DOHH2 (cell line): ENCODE measurements at regions not wholly inside any gene's neighbourhood (a gene's known extent, or its start where the extent isn't known, plus 50 kb on each side); places are given as distances from the start of the nearest gene placed in this dataset.

Experiments
- EZH2phosphoT487 ChIP-seq: fragments of 200-600 bp; sonication (generic); IDR thresholded peaks from 2 replicates; pipeline ENCODE4 v1.6.1; 2017; ENCODE audit warnings: borderline replicate concordance, mild to moderate bottlenecking, antibody characterized with exemption, low read length, moderate library complexity, mixed read lengths
- TF ChIP-seq, protein P1 (sequence below): fragments of 200-600 bp; sonication (generic); IDR thresholded peaks from one replicate; pipeline ENCODE4 v1.5.1; 2014; ENCODE audit warnings: antibody characterized with exemption, mild to moderate bottlenecking, low read depth, low read length; ENCODE audit not compliant: poor library complexity, severe bottlenecking

DNA sequence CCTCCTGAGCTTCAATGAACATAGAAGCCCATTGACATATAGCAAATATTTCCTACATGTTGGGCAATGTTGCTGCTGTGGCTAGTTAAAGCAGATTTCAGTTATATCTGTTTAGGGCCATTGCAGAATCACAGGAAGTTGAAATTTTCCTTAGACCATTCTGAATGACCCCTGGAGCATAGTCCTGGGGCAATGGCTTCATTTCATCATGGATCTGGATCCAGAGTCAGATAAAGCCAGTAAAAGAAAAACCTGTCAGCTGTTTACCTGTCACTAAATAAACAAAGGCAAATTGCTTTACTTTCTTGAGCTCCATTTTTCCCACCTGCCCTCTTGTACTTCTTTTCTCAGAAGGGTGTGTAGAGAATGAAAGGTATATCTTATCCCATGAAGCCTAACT lies 494.0 kb upstream of the MAP3K7 start:
- TF ChIP-seq, protein P1, sequence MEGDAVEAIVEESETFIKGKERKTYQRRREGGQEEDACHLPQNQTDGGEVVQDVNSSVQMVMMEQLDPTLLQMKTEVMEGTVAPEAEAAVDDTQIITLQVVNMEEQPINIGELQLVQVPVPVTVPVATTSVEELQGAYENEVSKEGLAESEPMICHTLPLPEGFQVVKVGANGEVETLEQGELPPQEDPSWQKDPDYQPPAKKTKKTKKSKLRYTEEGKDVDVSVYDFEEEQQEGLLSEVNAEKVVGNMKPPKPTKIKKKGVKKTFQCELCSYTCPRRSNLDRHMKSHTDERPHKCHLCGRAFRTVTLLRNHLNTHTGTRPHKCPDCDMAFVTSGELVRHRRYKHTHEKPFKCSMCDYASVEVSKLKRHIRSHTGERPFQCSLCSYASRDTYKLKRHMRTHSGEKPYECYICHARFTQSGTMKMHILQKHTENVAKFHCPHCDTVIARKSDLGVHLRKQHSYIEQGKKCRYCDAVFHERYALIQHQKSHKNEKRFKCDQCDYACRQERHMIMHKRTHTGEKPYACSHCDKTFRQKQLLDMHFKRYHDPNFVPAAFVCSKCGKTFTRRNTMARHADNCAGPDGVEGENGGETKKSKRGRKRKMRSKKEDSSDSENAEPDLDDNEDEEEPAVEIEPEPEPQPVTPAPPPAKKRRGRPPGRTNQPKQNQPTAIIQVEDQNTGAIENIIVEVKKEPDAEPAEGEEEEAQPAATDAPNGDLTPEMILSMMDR = no peak
- TF ChIP-seq EZH2phosphoT487 = no peak
